GM19324 (cell line): ENCODE measurements at regions not wholly inside any gene's neighbourhood (a gene's known extent, or its start where the extent isn't known, plus 50 kb on each side); places are given as distances from the start of the nearest gene placed in this dataset.
A peak's percentile ranks its signal among the peaks of the same experiment; 100 is the strongest.

Experiments
- ATAC-seq: cut with Tn5 transposase; IDR thresholded peaks from one replicate; pipeline ENCODE4 v1.9.1; 2021; ENCODE audit warnings: mild to moderate bottlenecking, moderate library complexity; ENCODE audit not compliant: unreplicated experiment, low FRiP score

DNA sequence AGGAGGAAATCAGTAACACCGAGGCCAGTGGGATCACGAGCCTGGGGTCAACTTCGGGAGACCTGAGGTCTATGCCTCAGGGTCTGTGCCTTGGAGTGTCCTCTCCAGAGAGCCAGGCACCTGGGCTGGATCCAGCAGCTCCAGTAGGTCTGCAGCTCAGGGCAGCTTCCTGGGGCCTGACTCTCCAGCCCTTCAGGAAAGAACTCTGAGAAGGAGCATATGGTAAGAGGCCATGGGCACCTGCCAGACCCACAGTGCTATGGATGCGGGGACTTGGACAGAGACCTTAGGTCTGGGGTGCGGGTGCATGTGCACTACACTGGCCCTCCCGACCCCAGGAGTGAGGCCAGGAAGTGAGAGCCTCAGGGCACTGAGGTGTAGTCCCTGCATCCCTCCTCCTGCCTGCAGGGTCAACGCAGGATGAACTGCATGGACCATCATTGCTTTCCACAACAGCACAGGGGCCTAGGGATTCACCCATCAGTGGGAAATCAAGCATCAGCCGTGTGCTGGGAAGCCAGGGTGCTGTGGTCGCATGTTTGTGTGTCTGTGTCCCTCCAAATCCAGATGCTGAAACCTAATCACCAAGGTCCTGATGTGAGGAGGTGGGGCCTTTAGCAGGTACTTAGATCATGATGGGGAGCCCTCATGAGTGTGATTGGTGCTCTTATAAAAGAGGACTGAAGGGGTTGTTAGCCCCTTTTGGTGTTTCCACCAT, 210.9 kb upstream of the CST7 start:
- no peak for ATAC-seq

DNA sequence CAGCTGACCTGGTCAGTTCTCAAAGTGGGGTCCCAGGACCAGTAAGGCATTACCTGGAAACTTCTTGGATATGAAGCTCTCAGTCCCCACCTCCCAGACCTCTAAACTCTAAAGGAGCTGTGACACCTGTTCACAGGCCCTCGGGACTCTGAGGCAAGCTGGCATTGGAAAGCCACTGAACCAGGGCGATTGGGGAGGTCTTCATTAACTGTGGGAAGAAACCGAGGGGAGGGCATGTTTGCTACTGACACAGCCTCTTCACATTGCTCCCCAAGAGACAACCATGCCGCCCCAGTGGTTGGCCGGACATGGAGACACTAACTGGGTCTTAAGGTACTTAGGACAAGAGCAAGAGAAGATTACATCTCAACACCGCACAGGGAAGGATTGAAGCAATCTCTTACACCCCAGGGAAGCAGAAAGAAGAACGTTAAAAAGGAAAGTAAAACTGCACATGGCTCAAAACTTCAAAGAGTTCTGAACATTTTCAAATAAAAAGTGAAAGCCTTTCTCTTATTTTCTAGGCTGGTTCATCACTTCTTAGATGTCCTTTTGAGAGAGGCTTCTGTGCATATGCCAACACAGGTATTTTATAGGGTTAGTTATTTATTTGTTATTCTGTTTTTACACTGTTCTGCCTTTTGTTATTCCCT, 210.0 kb upstream of the CST7 start:
- peak; percentile 39 for ATAC-seq

DNA sequence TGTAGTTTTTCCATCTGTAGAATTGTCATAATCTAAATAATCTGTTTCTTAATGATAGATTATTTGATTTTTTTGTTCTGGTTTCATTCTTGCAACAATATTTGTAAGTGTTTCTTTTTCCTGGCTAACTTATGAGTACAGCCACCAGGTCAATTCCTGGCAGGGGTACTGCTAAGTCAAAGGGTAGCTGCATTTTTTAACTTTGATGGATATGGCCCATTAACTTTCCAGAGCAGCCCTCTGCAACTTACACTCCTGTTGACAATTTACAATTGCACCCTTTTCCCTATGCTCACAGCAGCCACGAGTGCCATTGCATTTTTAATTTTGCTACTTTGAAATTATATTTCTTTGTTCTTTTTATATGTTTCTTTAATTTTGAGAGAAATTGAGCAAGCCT, 209.3 kb upstream of the CST7 start:
- no peak for ATAC-seq

DNA sequence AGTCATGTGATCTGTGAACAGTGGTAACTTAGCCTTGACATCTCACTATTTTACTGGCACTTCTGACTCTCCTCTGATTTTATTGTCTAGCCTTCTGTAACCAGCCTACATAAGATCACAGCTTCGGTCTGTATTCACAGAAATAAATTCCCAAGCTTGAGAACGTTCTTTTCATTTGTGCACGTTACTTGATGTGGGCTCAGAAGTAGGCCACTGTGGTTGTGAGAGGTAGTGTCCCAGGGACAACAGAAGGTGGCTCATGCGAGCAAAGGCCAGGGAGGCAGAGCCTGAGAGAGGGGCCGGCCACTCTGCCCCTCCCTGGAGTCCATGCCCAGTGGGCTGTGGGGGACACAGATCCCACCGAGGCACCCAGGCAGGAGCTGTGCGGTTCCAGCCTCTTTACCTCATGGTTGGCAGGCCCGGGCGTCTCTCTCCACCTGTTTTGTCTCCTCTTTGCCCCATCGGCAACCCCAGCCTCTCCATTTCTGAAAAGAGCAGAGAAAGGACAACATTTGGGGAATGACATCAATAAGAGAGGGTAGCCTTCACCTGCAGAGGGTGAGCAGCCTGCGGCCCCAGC, 207.5 kb upstream of the CST7 start:
- ATAC-seq, result no peak

DNA sequence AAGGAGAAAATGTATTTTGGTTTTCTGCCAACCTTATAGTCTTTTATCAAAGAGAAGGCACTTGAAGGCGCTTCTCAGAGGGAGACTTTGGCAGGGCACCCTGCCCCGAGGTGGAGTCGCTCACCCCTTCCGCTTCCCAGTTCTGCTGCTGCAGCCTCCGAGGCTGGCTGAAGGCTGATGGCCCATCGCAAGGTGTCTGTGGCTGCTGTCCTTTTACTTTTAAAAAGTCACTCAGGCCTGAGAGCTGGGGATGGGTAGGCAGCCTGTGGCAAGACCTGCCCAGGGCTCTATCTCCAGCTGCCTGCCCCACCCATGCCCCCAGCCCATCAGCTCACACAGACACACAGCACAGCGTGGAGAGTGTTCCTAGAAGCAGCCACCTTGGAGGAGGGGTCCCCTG, 206.6 kb upstream of the CST7 start:
- ATAC-seq, result no peak

DNA sequence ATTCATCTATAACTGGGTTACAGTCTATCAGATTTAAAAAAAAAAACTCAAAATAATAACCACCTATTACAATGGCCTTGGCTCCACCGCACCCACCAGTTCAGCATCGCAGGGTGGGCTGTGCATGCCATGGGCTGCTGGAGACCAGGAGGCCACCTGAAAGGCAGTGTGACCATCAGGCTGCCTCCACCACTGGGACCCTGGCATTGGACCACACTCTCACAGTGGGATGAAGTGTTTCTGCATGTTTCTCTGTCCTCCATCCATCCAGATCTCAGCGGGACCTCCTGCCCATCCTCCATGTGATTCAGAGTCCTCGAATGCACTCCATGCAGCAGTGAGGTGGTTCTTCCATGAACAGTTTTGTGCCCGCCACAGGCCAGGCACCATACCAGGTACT, 206.1 kb upstream of the CST7 start:
- ATAC-seq, result no peak

DNA sequence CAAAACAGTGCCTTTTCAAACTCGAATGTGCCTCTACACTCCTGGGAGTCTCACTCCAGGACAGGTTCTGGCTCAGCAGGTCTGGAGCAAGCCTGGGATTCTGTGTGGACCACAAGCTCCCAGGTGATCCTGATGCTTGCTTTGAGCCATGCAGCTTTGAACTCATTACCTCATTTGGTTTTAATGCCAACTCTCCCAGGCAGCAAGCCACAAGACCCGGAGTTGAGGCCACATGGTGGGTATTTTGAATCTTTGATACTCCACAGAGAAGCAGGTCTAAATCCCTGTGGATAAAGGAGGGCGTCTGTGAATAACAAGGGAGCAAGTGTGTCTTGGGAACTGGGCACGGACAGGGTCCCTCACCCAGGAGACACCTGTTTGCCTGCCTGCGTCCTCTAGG, 205.4 kb upstream of the CST7 start:
- no peak for ATAC-seq

DNA sequence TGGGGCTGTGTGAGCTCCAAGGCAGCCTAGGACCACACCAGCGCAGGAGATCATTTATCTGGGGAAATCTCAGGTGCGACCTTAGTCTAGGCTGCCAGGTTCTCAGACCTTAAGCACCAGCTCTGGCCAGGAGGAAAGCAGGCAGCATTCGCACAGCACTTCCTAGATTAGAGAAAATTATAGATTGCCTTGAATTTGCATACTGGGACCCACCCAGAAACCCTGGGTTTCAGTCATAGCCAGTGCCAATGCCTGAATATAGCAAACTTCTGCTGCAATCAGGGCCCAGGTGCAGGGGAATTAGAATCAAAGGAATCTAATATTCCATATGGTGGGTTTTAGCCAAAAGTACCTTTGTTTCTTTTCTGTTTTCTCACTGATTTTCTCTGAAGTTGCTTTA, 204.3 kb upstream of the CST7 start:
- ATAC-seq, result no peak

DNA sequence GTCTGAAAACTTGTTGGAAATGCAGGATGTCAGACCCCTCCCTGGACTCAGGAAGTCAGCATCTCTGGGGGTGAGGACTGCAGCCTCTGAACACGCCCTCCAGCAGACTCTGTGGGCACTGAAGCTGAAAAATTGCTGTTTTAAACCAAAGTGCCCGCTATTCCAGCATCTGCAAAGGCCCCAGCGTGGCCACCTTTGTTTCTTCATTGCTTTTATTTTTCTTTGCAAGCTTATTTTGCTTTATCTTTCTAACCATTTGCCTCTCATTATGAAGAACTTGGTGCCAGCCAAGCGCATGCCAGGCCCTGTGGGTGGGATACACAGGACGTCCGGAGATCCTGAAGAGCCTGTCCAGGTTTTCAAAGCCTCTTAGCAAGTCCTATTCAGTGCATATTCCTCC, 203.9 kb upstream of the CST7 start:
- no peak for ATAC-seq

DNA sequence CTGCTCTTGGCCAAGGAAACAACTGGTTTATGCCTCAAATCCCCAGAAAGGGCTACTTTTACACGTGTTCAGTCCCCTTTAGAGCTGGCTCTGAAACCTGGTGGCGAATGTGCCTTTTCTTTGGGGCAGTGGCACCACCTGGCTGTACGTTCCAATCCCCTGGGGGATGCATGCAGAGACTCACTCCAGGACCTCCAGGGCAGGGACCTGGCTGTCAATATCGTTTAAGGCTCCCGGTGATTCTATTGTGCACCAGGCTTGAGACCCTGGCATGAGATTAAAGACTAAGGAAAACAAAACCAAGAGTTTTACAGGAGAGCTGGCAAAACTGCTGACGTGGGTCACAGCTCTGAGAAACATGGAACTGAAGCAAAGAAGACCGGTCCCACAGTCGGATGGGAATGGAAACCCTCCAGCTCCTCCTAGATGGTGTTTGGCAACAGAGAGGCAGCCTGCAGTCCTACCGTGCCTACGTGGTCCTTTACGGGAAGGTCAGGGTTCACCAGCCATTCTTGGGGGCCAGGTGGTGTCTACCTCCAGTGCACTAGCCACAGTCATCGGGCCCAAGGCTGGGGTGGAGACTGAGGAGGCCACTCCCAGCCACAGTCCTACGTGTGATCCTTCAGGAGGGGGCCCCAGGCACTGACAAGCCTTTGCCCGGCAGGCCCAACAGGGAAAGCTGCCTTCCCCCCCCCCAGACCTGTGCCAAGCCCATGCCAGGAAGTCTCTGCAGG, 203.3 kb upstream of the CST7 start:
- ATAC-seq, result no peak

DNA sequence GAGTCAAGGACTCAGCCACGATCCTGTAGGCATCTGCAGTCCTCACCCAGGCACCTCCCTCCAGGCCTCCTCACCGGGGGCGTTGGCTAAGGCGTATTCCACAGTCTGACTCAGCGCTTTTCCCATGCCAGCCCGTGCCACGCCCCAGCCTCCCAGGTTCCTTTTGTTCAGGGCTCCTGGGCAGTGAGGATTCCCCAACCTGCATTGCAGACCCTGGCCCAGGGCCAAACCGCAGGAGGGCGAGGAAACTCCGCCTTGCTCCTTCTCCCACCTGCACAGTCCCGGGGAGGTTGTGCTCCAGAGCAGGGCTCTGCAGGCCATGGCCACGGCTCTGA, 202.8 kb upstream of the CST7 start:
- ATAC-seq, result no peak

DNA sequence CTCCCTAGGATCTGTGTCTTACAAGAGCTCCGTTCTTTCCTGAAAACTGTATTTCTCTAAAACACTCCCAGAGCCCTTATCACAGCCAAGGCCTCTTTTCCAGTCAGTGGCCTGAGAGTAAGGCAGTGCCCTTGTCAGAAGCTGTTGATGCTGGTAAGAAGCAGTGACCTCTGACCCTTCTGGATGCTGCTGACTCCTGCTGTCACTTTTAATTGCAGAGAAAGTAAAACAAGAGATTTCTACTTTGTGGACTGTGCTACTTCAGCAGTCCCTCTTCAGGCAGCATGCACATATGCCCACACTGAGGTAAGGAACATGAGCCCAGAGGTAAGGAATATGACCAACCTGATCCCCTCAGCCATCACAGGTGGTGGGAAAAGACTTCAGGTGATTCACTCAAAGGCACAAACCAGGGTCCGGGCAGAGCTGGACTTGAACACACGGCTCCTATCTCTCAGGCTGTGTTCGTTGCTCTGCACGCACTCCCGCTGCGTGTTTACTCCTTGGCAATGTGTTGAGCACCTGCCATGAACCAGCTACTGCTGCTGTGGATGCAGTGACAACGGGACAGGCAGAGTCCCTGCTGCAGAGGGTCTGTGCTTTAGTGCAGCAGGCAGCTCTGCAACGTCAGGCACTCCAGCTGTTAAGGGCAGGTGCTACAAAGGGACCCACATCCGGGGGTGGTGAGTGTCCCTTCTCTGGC, 201.9 kb upstream of the CST7 start:
- ATAC-seq, result no peak

DNA sequence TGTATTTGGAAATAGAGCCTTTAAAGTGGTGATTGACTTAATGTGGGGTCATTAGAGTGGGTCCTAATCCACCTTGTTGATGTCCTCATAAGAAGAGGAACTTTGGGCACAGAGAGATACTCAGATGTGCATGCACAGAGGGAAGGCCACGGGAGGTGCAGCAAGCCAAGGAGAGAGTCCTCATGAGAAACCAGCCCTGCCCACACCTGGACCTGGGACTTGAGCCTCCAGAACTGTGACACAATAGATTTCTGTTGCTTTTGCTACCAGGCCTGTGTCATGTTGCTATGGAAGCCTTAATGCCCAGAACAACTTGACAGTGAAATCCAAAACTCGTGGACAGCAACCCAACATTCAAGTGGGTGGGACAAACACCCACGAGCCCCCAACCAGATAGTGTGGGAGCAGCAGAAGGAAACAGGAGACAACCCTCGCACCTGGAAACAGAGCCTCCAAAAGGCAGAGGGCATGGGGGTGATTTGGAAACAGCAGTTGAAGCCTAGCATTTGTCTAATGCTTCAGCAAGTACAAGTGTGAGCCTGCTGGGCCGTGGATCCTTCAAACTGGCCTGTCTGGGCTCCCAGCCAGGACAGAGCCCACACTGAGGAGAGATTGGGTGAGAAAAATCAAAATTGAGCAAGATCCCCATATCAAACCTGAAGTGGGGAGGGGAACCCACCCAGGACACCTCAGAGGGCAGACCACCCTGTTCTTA, 201.0 kb upstream of the CST7 start:
- no peak for ATAC-seq

DNA sequence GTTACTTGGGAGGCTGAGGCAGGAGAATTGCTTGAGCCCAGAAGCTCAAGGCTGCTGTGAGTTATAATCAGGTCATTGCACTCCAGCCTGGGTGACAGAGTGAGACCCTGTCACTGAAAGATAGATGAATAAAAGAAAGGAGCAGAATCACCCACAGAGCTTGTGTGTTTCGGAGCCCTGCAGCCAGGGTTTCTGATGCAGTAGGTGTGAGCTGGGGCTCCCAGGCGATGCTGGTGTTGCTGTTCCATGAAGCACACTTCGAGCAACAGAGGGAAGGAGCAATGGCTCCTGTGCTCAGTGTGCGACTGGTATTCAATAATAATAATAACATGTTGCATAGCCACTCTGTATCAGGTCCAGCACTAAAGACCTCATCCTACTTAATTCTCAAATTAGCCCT, 197.5 kb upstream of the CST7 start:
- ATAC-seq, result no peak

DNA sequence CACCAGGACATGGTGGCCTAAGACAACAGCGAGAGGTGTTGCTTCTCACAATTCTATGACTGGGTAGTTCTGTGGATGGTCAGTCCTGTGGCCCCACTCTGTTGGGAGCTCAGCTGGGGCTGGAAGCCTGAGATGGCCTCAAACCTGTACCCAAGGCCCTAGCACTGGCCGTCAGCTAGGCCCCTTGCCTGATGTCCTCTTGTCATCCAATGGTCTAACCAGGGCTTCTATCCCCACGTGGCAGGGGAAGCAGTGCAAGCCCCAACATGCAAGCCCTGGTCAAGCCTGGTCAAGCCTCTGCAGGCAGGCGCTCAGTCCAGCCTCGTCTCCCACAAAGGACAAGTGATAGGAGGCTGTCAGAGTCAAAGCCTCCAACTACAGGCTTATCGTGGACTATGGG, 196.5 kb upstream of the CST7 start:
- no peak for ATAC-seq

DNA sequence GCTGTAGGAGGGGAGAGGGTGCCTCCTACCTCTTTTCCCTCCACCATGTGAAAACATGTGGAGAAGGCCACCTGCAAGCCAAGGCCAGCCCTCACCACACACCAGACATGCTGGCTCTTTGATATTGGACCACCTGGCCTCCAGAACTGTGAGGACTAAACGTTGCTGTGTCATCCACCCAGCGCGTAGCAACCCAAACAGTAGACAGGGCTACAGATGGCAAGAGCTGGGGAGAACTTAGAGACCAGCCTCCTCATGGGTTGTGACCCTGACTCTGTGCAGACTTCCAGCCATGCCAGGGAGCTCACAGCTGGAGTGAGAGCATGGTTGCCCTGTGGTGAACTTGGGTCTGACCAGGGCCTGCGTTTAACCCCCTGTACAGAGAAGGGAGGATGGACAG, 195.9 kb upstream of the CST7 start:
- ATAC-seq, result no peak

DNA sequence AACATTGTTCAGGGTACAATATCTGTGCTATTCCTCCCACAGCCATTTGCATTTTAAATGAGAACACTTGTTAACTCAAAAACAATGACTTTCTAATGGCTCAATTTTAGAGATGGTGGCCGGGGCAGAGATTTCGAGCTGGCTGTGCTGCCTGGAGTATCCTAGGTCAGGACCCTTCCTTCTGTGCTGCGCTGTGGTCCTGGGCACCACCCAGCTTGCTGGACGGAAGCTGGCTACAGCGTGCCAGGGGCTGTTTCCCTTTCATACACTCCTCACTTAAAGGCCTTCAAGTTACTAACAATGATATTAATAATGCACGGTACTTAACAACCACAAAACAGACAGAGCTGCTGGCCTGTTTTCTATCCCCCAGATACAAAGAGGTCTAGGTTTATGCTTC, 194.4 kb upstream of the CST7 start:
- no peak for ATAC-seq

DNA sequence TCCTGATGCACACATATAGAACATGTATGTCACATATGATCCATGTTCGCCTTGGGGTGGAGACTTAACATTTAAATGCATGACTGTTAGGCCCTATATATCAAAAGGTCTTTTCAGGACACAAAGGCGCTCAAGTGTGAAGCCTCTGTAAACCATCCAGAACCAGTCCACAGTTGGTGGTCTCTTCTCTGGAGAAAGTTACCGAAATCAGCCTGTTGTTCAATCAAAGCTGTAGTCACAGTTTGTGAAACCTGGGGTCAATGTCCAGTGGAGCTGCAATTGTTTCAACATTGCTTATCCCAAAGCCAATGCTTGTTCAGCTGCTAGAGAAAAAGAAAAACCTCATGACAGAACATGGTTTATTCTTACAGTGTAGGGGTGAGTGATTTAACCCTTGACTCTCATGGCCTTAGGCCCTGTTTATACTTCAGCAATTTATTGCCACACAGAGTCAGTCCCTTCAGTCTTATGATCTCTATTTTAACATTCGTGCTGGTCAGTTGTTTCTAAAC, 193.6 kb upstream of the CST7 start:
- no peak for ATAC-seq

DNA sequence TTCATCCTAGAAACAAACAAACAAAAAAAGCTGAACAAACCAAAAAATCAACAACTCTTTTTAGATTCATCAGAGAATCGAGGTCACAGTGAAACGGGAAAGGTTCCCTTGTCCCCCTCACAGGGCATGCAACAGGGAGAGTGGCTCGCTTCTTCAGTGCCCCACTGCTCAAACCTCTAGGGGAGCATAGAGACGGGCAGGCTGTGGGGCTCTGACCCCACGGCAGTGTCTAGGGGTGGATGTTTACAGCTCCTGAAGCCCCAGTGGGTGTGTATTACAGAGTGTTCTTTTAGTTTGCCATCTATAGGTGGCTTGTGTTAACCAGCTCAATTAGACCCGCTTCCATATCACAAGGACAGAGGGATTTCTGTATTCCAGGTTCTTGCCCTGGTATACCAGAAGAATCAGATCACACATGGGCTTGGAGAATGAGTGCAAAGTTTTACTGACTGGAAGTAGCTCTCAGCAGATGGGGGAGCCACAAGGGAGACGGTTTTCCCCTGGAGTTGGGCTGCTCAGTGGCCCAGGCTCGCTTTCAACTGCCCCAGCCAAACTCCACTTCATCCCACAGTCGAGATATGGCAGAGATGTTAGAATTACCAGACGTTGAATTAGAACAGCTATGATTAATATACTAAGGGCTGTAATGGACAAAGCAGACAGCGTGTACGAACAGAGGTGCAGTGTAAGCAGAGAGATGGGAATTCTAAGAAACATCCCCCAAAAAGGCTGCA, 192.6 kb upstream of the CST7 start:
- no peak for ATAC-seq
